GM21526 (cell line): ENCODE measurements at regions not wholly inside any gene's neighbourhood (a gene's known extent, or its start where the extent isn't known, plus 50 kb on each side); places are given as distances from the start of the nearest gene placed in this dataset.

Experiments used
- ATAC-seq: cut with Tn5 transposase; IDR thresholded peaks from one replicate; pipeline ENCODE4 v1.9.1; 2021; ENCODE audit warnings: moderate library complexity; ENCODE audit not compliant: unreplicated experiment, low FRiP score

DNA sequence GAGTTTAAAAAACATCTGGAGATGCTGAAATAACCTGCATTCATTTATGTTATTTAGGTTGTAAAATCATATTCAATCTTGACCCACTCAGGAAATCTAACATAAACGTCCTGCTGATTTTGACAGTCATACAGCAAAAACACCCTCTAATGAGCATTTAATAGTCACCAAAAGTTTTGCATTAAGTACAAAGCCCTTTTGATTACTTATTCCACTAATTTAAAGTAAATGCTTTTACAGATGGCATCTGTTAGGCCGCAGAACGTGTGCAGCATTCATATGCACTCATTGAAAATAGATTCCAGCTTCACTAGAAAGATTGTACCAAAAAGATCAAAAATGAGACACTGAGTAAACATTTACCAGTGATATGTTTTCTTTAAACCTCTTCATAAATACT is 1295.1 kb downstream of the EFNB2 start:
- no peak for ATAC-seq

- no peak for ATAC-seq
These were observed 1303.0 kb downstream of the EFNB2 start for GRCh38 chr13:105232439-105232838.

GRCh38 chr13:105232006-105232405 is 1303.5 kb downstream of the EFNB2 start:
- ATAC-seq, result no peak

GRCh38 chr13:105231579-105231978 is 1303.9 kb downstream of the EFNB2 start:
- no peak for ATAC-seq

- ATAC-seq, result no peak
These were observed 1314.6 kb downstream of the EFNB2 start for GRCh38 chr13:105220881-105221280.

GRCh38 chr13:105220063-105220462 is 1315.4 kb downstream of the EFNB2 start:
- no peak for ATAC-seq

DNA sequence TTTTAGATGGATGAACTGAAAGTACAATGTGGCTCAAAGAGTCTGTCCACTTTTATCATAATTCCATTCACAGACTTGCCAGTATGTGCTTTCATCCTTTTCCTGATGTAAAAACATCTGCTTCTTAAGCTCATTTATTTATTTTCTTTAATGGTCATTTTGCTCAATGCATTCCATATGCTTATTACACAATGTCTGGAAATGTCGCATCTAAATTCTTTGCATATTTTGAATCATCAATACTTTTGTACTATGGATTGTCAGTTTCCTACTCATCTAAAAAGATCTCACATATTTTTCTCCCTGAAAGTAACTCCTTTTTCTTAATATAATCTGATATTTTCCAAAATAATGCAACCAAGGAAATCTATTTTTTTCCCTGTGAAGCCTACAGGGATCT is 1315.8 kb downstream of the EFNB2 start:
- no peak for ATAC-seq

DNA sequence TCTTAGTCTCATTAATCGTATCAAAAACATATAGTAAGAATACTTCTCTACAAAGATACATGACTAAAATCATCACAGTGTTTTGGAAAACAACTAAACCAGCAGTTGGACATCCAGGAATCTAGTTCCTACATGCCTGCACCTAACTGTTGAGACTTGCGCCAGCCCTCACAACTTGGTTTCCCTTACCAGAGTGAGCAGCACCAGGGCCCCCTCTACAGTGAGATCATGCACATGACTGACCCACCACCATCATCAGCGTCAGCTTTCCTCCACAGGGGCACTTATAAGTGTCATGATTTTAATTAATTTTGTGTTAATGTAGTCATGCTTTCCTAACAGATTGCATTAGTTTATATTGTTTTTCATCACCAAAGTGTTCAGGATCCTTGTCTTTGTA is 1322.0 kb downstream of the EFNB2 start:
- ATAC-seq, result no peak

- no peak for ATAC-seq
These were observed 1327.7 kb downstream of the EFNB2 start for GRCh38 chr13:105207572-105208293.

DNA sequence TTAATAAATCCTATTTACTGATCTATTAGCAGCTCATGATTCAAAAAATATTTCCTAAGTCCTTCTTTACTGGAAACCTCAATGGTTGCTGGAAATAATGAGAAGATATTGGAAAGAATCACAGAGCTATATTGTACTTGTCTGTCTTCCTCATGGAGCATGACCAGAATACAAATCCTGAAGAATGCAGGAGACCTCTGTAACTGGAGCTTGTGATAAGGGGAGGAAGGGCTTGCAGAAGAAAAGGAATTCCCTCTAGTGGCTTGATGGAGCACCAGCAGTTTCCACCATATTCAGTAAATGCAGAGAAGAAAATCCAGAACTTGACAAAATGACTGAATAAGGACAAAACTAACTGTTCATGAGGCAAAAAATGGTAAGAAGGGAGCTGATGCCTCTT is 1333.1 kb downstream of the EFNB2 start:
- ATAC-seq, result peak; percentile 72

DNA sequence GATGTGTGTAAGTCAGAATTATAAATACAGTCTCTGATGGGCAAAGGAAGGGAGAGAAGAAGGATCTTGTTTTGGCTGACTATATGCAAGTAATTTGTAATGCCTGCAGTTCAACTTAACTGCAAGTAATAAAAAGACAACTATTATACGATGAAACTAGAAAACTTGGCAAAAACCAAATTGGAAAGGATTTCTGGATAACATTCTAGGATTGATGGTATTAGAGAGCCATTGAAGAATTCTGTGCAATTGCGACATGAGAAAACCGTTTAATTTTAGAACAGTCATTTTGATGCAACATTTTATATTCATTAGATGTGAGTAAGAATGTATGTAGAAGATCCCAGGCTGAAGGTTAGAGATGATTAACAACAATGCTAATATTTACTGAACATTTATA is 1334.1 kb downstream of the EFNB2 start:
- ATAC-seq, result no peak

DNA sequence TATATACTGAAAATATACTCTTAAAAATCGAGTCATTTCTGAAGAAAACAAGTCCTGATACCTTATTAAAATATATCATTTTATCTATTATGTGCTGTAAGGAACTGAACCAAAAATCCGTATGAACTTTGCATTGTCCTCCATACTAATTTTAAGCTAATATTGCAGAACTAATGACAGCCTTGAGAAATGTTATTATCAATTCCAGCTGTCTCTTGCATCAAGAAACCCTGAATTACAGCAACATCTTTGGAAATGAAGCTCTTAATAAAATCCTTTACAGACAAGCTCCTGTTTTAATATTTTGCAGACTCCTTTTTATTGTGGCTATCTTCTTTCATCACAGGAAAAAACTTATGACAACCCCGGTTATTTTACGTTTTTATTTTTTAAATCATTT is 1335.3 kb downstream of the EFNB2 start:
- no peak for ATAC-seq

GRCh38 chr13:105196052-105196451 is 1339.4 kb downstream of the EFNB2 start:
- no peak for ATAC-seq

- ATAC-seq, result no peak
These were observed 1342.4 kb downstream of the EFNB2 start for GRCh38 chr13:105193026-105193425.

DNA sequence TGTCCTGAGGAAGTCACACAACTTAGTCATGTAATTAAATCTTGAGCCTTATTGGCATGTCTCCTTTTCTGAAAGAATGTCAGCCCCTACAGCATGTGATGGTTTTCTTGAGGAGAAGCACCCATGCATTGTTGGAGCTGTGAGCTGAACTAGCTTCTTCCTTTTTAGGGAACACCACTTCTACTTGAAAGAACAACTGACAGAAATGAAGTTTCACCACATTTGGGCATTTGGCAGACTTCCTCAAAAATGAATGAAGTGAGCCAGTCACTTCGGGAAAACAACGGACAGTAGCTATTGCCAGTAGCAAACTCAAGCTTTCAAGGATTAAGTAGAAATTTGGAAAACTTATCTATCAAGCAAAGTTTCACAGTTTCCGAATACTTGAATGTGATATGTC is 1351.3 kb downstream of the EFNB2 start:
- no peak for ATAC-seq

DNA sequence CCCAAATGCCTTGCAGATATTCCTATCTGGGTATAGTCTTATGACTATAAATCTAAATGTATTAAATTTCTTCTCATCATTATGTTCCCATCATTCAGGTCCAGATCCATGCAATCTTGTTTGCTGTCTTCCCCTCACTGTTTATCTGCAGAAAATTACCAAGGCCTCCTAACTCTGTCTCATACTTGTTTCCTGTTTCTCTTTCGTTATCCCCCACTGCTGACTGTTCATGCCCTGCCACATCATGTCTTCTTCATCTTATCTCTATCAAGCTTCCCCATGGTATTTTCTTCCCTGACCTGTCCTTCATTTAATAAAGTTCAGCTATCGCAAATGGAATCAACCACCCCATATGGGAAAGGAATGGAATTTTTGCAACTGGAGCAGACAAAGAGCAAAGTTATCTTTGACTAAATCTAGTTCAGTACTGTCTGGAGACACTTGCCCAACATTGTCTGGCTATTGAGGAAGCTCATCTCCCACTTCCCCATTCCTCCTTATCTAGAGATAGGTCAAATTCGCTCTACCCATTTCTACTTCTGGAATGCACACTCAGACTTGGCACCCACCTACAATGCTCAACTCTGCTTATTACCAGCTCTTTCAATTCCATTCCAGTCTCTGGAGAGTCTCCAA is 1358.1 kb downstream of the EFNB2 start:
- ATAC-seq, result peak; percentile 68

DNA sequence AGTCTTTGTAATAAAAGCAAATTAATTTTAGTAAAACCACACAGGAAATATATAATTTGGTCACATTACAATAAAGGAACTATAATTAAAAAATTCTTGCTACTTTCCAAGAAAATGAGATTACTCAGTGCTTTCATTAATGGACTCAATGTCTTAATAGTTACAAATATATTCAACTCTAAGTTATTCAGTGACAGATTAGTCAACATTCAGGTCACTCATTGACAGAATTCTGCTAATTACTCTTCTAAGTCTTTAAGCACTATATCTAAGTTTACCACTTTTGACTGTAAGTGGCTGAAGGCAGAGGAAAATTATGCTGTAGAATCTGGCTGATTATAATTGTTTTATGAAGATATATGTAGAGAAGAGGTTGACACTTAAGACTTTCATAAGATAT is 1365.0 kb downstream of the EFNB2 start:
- ATAC-seq, result no peak

DNA sequence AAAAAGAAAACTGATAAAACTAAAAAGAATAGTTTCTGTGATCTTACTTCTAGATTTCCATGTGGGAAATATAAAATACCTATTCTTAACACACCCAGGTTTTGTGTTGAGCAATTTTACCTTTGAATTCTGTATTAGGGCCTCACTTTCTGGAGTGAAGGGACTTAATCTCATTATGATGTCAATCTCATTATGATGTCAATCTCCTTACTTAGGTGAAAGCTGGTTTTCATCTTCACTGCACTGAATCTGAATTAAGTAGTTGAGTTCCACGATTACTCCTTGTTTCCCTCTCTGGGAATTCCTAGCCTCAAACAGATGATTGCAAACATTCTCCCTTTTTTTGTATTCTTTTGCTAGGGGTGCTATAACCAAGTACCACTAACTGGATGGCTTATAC is 1367.2 kb downstream of the EFNB2 start:
- ATAC-seq, result no peak

- no peak for ATAC-seq
These were observed 1368.1 kb downstream of the EFNB2 start for GRCh38 chr13:105167385-105167784.

- peak; percentile 93 for ATAC-seq
These were observed 1369.9 kb downstream of the EFNB2 start for GRCh38 chr13:105165449-105166125.

DNA sequence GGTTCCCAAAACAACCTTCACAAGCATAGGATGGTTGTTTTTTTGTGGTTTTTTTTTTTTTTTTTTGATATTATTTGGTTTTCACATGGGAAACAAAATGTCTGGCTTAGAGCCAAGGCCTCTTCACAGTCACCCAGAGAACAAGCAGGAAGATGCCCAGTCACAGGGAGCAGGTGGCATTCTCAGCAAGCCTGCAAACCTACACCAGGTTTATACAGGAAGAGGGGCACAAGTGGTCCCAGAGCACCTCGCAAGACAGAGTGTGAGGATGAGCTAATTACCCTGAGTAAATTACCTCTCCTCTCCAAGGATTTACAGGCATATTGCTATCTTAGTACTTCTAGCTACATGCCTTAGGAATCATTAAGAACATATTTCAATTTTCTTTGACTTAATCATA is 1375.6 kb downstream of the EFNB2 start:
- ATAC-seq, result no peak

GRCh38 chr13:105153611-105154010 is 1381.9 kb downstream of the EFNB2 start:
- ATAC-seq, result no peak
